K562 (cell line): ENCODE measurements at regions not wholly inside any gene's neighbourhood (a gene's known extent, or its start where the extent isn't known, plus 50 kb on each side); places are given as distances from the start of the nearest gene placed in this dataset.

ENCODE experiments used
- CREB1 ChIP-seq, 2 experiments: sonication (generic) in 1 of 2; formaldehyde crosslinking in 1 of 2; IDR thresholded peaks; 2 replicates each; pipeline versions ENCODE4 v1.6.1 to v1.8.0; 2012 to 2022; ENCODE audit warnings: inconsistent platforms in 1 of 2, mild to moderate bottlenecking in 1 of 2, missing genetic modification reagents in 1 of 2, moderate library complexity in 1 of 2
- CTCF ChIP-seq, 3 experiments: IDR thresholded peaks in 2 of 3; conservative IDR thresholded peaks in 1 of 3; 2 replicates each; pipeline ENCODE4 v1.5.1; 2011 to 2012; ENCODE audit warnings: low read length in 3 of 3, mild to moderate bottlenecking in 3 of 3, control low read depth in 2 of 3, improper control_type of control experiment in 1 of 3, inconsistent platforms in 1 of 3, low read depth in 1 of 3, mixed read lengths in 1 of 3, moderate library complexity in 1 of 3; ENCODE audit not compliant: insufficient read depth in 2 of 3
- EP300 ChIP-seq: IDR thresholded peaks from 2 replicates; pipeline ENCODE4 v1.6.1; 2012; ENCODE audit warnings: low read length, improper control_type of control experiment
- FOXM1 ChIP-seq, 2 experiments: fragments of 450-650 bp in 1 of 2; sonication (generic) in 1 of 2; formaldehyde crosslinking in 1 of 2; IDR thresholded peaks; 2 replicates each; pipeline versions ENCODE4 v1.6.1 to v1.9.0; 2017 to 2022; ENCODE audit warnings: low read depth in 2 of 2, mild to moderate bottlenecking in 2 of 2, missing genetic modification reagents in 1 of 2, moderate library complexity in 1 of 2
- HCFC1 ChIP-seq: IDR thresholded peaks from 2 replicates; pipeline ENCODE4 v1.6.1; 2012; ENCODE audit warnings: low read depth, low read length, improper control_type of control experiment
- KHSRP ChIP-seq: fragments of 450-650 bp; IDR thresholded peaks from 2 replicates; pipeline ENCODE4 v1.6.1; 2017
- NFE2L1 ChIP-seq: fragments of 450-650 bp; IDR thresholded peaks from 2 replicates; pipeline ENCODE4 v1.6.1; 2016; ENCODE audit warnings: missing genetic modification characterization, low read depth, mild to moderate bottlenecking, missing compliant biosample characterization, moderate library complexity, borderline replicate concordance
- NR1H2 ChIP-seq: sonication (generic); formaldehyde crosslinking; IDR thresholded peaks from 2 replicates; pipeline ENCODE4 v1.4.0; 2020; ENCODE audit warnings: mild to moderate bottlenecking, missing genetic modification reagents
- NRF1 ChIP-seq, 2 experiments: fragments of 450-650 bp; IDR thresholded peaks in 1 of 2; conservative IDR thresholded peaks in 1 of 2; 2 replicates each; pipeline ENCODE4 v1.6.1; 2014; ENCODE audit warnings: mild to moderate bottlenecking in 2 of 2
- RAD21 ChIP-seq, 2 experiments: fragments of 250-450 bp in 1 of 2; fragments of 450-650 bp in 1 of 2; sonication (Bioruptor Pico) in 1 of 2; formaldehyde crosslinking in 1 of 2; IDR thresholded peaks in 1 of 2; conservative IDR thresholded peaks in 1 of 2; 2 replicates each; pipeline versions ENCODE4 v1.4.0 to v1.8.0; 2020 to 2022; ENCODE audit warnings: mild to moderate bottlenecking in 2 of 2, moderate library complexity in 1 of 2
- REST ChIP-seq, 2 experiments: fragments of 450-650 bp; formaldehyde crosslinking in 1 of 2; IDR thresholded peaks; 2 replicates each; pipeline versions ENCODE4 v1.4.0 to v1.6.1; 2014 to 2020; ENCODE audit warnings: mild to moderate bottlenecking in 2 of 2, borderline replicate concordance in 1 of 2, low read depth in 1 of 2
- ZNF146 ChIP-seq: IDR thresholded peaks from one replicate; pipeline ENCODE4 v1.6.1; 2018; ENCODE audit warnings: missing compliant biosample characterization; ENCODE audit not compliant: unreplicated experiment

GRCh38 chr17:64787921-64788271 lies 125.8 kb upstream of the SMURF2 start:
- TF ChIP-seq CTCF (IDR thresholded peaks at IDR 0.05 in 2 of 3, conservative IDR thresholded peaks at IDR 0.05 in 1 of 3; ENCODE audit: insufficient read depth in 2 of 3, low read depth in 1 of 3, low read length in 3 of 3) = no peak
- TF ChIP-seq NR1H2 (CRISPR knock-in tag) = no peak
- TF ChIP-seq REST (IDR thresholded peaks at IDR 0.05; ENCODE audit: borderline replicate concordance) = no peak
- TF ChIP-seq REST (CRISPR knock-in tag; IDR thresholded peaks at IDR 0.05; ENCODE audit: low read depth) = no peak
- TF ChIP-seq EP300 = no peak
- no peak for TF ChIP-seq NFE2L1 (tag)
- TF ChIP-seq ZNF146 = no peak
- no peak for TF ChIP-seq FOXM1 (IDR thresholded peaks at IDR 0.05; ENCODE audit: low read depth)
- TF ChIP-seq FOXM1 (CRISPR knock-in tag; IDR thresholded peaks at IDR 0.05; ENCODE audit: low read depth) = no peak
- no peak for TF ChIP-seq RAD21 (CRISPR knock-in tag; conservative IDR thresholded peaks at IDR 0.05 in 1 of 2, IDR thresholded peaks at IDR 0.05 in 1 of 2)
- no peak for TF ChIP-seq CREB1 (IDR thresholded peaks at IDR 0.05)
- no peak for TF ChIP-seq CREB1 (CRISPR knock-in tag; IDR thresholded peaks at IDR 0.05)
- TF ChIP-seq KHSRP = no peak
- no peak for TF ChIP-seq HCFC1
- TF ChIP-seq NRF1 (conservative IDR thresholded peaks at IDR 0.05 in 1 of 2, IDR thresholded peaks at IDR 0.05 in 1 of 2) = no peak
